ENCODE measurements at regions not wholly inside any gene's neighbourhood (a gene's known extent, or its start where the extent isn't known, plus 50 kb on each side); places are given as distances from the start of the nearest gene placed in this dataset.

GRCh38 chr18:28409811-28410210, 232.9 kb upstream of the CDH2 start:
- TF ChIP-seq, protein P1, sequence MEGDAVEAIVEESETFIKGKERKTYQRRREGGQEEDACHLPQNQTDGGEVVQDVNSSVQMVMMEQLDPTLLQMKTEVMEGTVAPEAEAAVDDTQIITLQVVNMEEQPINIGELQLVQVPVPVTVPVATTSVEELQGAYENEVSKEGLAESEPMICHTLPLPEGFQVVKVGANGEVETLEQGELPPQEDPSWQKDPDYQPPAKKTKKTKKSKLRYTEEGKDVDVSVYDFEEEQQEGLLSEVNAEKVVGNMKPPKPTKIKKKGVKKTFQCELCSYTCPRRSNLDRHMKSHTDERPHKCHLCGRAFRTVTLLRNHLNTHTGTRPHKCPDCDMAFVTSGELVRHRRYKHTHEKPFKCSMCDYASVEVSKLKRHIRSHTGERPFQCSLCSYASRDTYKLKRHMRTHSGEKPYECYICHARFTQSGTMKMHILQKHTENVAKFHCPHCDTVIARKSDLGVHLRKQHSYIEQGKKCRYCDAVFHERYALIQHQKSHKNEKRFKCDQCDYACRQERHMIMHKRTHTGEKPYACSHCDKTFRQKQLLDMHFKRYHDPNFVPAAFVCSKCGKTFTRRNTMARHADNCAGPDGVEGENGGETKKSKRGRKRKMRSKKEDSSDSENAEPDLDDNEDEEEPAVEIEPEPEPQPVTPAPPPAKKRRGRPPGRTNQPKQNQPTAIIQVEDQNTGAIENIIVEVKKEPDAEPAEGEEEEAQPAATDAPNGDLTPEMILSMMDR (IDR thresholded peaks at IDR 0.05): no peak
- TF ChIP-seq POLR2A (IDR thresholded peaks at IDR 0.05): no peak

Measured in body of pancreas (tissue), 4 donors.